ENCODE measurements at regions not wholly inside any gene's neighbourhood (a gene's known extent, or its start where the extent isn't known, plus 50 kb on each side); places are given as distances from the start of the nearest gene placed in this dataset.

- DNase-seq: no peak
Observed at GRCh38 chr12:113766131-113766878, 199.8 kb downstream of the RBM19 start.

DNA sequence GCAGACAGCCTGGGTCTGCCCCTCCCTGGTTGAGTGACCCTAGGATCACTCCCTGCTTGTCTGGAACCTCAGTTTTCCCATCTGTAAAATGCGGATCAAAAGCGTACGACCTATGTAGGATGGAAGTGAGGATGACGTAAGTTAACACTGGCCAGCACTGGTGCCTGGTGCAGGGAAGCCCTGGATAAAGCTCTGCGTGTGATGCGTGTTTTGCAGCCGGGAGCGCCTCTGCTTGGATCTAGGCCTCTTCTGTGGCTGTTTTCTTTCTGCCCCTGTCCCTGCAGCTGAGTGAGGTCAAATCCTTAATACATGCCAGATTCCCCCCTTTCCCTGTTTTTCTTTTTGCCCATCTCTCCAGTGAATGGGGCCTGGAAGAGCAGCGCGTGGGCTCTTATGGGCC is 201.5 kb downstream of the RBM19 start:
- DNase-seq: no peak

DNA sequence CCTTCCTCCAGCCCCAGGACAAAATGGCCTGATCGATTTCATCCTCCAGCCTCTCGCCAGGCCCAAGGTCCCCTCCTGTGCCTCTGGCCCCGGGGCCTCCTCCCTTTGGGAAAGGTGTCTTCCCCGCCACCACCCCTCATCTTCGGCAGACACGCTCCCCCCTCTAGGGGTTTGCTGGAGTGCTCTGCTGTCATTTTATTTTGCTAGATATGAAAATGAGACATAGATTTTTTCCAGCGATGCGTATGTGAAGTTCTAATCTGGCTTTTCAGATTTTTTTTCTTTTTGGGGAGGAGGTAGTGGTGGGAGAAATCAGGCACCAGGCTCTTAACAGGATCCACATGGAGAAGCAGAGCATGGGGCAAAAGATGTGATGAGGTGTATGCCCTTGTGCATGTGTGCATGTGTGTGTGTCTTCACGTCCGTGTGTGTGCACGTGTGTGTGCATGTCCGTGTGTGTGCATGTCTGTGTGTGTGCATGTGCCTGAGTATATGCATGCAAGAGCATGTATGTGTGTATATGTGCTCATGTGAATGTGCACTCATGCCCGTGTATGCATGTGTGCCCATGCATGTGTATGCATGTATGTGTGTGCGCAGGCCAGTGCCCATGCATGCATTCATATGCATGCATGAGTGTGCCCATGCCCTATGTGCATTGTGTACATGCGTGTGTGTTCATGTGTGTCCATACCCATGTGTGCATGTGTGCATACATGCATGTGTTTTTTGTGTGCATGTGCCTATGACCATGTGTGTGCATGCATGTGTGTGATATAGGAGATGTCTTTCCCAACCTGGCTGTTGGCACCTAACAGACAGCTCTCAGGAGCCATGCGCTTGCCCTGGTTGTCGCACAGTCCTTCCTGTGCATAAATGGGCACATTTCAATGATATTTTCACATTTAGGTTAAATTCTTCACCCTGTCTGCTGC is 203.0 kb downstream of the RBM19 start:
- no peak for DNase-seq

- no peak for DNase-seq
Observed at GRCh38 chr12:113762155-113762881, 203.8 kb downstream of the RBM19 start.

DNA sequence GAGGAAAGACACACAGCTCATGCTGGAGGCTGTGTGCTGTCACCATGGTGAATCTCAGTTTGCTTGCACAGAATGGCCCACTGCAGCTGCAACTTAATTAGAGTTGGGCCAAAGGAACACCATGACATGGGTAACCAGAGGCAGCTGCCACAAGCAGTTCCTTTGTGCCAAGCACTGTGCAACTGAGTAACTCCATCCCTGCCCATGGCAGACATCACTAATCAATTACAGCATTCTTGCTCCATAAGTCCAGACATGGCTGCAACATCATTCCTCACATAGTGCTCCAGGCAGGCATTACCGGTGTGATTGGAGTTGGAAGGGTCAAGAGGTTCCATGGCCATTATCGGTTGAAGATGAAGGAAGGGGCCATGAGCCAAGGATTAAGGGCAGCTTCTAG is 207.0 kb downstream of the RBM19 start:
- DNase-seq: no peak

GRCh38 chr12:113758165-113758924 is 207.8 kb downstream of the RBM19 start:
- DNase-seq: no peak

GRCh38 chr12:113757221-113758002 is 208.7 kb downstream of the RBM19 start:
- no peak for DNase-seq

- no peak for DNase-seq
Observed at GRCh38 chr12:113756609-113757008, 209.5 kb downstream of the RBM19 start.

DNA sequence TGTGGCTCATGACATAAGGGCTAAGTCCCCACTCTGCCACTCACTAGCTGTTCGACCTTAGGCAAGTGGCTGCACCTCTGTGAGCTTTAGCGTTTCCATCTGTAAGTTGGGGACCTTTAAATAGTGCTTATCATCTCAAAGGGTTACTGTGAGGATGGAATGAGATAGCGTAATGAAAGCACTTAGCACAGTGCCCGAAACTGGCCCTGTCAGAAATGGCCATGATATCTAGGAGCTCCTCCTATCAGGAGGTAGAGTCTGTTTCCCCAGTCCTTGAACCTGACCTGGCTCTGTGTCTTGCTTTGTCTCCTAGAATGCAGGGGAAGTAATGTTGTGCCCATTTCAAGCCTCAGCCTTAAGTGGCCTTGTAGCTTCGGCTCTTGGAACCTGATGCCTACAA is 211.0 kb downstream of the RBM19 start:
- DNase-seq: no peak

- DNase-seq: no peak
Observed at GRCh38 chr12:113751513-113751912, 214.6 kb downstream of the RBM19 start.

DNA sequence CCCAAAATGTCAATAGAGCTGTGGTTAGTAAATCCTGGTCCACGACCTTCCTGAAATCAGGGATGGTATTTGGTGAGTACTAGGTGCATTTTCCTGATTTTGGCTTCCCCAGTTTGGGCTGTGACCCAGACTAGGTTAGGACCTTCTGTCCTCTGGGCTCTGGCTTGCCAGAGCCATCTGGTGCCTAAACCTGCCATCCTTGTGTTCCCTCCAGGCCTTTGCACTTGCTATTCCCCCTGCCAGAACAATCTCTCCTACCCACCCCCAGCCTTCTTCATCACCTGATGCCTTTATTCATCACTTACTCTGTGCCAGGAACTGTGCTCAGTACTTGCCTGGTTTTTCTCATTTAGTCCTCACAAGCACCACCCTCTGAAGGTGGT is 216.7 kb downstream of the RBM19 start:
- no peak for DNase-seq

DNA sequence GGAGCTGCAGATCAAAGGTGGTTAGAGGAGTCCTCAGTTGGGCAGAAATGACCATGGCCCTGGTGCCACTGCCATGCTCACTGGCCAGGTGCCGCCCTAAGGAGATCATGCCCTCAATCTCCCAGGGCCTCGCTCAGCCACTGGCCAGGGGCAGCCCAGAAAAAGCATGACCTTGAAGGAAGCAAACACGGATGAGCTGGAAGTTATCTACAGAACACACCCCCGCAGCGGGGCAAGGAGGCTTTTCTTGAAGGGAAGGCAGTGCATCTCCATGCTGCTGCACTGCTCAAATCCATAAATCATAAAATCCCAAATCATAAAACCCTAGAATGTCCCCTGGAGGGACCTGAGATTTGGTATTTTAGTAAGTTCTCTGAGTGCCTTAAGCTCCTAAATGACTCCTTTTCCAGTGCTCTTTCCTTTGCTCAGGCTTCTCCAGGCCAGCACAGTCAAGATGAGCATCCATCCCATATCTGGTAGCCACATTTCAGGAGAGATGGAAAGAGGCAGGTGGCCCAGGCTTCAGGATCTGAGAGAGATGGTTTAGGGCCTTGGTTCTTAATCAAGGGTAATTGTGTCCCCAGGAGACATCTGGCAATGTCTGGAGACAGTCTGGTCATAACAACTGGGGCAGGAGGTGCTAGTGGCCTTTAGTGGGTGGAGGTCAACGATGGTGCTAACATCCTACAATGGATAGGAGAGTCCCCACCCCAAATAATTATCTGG is 217.3 kb downstream of the RBM19 start:
- no peak for DNase-seq

DNA sequence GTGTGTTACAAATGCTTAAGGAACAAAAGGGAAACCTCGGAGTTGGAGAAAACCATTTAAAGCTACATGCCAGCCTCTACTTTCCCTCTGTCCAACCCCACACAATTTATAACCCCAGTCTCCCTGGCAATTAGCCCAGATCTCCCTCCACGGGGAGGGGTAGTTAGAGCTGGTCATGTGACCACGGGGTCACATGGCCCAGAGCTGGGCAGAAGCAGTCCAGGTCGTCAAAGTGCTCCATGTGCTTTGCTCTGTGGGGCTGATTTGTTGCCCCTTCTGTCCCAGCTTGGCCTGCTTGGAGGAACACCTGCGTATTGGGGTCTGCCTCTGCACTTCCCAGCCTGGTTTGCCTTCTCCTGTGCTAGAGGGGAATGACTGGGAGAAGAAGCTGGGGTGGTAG is 219.1 kb downstream of the RBM19 start:
- no peak for DNase-seq

DNA sequence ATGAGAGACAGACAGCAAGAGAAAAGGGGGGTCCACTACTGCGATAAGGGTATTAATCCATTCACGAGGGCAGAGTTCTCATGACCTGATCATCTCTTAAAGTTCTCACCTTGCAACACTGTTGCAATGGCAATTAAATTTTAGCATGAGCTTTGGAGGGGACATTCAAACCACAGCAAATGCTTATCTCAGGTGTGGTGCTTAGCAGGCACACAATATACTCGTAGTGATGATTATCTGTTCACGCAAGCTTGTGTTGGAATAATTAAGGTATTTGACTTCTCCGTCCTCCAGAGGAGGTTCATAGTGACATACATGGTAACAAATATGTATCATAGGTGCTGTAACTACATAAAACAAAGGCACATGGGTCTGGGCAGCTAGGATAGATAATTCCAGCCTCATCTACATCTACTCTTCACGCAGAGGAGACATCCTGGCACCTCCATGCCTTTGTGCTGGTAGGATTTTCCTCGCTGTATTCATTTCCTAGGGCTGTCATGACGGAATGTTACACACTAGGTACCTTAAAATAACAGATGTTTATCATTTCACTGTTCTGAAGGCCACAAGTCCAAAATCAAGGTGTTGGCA is 221.2 kb downstream of the RBM19 start:
- no peak for DNase-seq

DNA sequence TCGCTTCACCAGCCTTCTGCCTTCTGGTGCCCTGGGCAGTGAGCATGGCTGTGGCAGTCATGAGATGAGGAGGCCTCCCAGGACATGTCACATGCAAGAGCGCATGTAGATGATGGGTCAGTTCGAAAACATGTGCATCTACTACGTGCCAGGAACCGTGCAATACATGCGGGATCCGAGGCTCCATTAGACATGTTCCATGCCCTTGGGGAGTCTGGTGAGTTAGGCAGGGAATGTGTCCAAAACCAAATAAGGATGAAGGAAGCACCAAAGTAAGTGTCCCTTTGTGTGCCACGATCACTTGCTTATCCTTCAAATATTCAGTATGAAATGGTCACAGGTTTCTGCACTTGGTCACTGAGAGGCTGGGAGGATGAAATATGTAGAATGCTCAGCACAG is 223.3 kb downstream of the RBM19 start:
- no peak for DNase-seq

DNA sequence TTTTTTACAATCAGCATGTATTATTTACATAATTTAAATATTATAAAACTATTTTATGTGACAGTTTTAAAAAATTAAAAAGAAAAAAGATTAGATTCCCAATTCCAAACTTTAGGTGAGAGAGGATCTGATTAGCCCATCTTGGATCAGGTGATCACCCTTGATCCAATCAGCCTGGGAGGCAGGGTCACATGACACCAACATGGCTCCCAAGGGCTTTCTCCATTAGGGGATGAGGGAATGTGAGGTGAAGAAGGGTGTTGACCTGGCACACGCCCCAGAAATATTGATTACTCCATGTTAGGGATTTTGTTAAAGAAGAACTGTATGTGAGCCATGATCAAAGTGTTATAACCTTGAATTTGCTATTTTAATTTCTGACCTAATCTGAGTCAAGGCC is 225.4 kb downstream of the RBM19 start:
- DNase-seq: no peak

GRCh38 chr12:113735131-113735530 is 231.0 kb downstream of the RBM19 start:
- no peak for DNase-seq

GRCh38 chr12:113734503-113734902 is 231.6 kb downstream of the RBM19 start:
- no peak for DNase-seq

DNA sequence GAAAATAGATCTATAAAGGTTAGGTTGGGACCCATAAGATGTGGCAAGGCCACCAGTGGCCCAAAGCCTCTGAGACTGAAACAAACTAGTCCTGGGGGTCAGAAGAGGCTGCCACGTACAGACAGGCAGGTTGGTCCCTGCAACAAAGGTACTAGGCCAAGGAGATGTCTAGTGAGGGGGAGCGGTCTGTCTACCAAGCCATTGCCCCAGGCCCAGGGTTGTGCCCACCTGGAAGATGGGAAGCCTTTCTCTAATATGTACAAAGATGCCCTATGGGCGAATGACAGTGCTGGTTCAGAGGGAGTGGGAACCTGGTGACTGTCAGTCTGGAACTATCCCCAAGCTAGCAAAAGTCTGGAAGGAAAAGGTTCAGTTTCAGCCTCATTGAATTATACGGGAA is 233.2 kb downstream of the RBM19 start:
- DNase-seq: no peak

DNA sequence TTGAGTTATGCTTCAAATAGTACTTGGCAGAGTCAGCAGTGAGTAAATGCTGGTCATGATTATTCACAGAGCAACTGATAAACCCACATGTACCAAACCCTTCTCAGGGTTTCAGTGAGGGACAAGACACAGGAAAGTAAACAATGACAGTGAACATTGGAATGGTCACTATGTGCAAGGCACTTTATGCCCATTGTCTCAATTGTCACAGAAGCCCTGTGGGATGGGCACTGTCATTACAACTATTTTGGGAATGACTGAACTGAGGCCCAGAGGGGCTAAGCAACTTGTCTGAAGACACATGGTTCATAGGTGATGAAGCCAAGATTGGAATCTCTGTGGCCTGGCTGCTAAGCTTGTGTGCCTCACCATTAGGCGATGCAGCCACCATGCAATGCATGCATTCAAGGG is 238.5 kb downstream of the RBM19 start:
- DNase-seq: peak; percentile 3
